ENCODE measurements at regions not wholly inside any gene's neighbourhood (a gene's known extent, or its start where the extent isn't known, plus 50 kb on each side); places are given as distances from the start of the nearest gene placed in this dataset.

DNA sequence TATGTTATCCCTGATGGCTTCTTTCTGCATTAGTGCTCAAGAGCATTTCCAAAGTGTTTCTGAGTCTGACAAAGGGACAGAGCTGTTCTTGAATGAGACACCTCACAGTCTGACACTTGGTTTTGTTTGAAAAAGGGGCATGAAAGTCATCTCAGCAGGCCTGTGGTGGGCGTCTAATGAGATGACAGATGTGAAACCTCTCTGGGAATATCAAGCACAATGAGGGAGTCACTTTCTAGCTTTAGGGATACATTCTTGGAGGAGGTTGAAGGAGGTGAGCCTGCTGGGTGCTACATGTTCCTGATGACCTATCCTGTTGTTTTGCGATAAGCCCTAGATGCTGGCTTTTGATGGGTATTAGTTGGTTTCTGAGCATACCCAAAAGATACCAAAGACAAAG is 290.5 kb downstream of the NUAK1 start:
- DNase-seq (ENCODE audit: low read depth): no peak
- no peak overlapping the region for H3K4me3 ChIP-seq (ENCODE audit: low read depth, low read length)
- no peak for TF ChIP-seq CTCF (conservative IDR thresholded peaks at IDR 0.05; ENCODE audit: low read depth, low read length)

DNA sequence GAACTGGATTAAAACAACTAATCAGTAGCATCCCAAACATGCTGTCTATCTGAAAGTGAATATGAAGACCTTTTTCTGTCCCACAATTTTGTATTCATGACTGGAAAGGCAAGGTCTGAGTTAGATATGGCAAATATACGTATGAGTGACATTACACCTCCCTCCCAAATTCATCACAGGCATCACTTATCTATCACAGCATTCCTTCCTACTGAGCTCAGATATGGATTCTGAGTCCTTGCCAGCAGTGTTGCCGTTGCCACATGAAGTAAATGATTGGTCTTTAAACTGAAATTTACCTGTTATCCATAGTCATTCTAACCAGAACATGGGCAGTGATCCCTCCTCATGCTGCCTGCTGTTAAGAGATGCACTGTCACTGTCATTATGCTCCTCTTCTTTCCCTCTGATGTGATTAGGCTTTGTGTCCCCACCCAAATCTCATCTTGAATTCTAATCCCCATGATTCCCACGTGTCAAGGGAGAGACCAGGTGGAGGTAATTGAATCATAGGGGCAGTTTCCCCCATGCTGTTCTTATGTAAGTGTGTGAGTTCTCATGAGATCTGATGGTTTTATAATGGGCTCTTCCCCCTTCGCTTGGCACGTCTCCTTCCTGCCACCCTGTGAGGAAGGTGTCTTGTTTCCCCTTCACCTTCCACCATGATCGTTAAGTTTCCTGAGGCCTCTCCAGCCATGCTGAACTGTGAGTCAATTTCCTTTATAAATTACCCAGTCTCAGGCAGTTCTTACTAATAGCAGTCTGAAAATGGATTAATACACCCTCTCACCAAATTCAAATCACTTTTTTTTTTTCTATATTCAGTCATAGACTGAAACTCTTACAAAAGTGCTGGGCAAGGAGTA is 288.4 kb downstream of the NUAK1 start:
- TF ChIP-seq CTCF (conservative IDR thresholded peaks at IDR 0.05; ENCODE audit: low read depth, low read length): no peak
- no peak overlapping the region for H3K4me3 ChIP-seq (ENCODE audit: low read depth, low read length)
- DNase-seq (ENCODE audit: low read depth): no peak

- no peak for TF ChIP-seq CTCF (conservative IDR thresholded peaks at IDR 0.05; ENCODE audit: low read depth, low read length)
- DNase-seq (ENCODE audit: low read depth): no peak
These were observed 286.3 kb downstream of the NUAK1 start for GRCh38 chr12:105852496-105852895.

GRCh38 chr12:105852951-105853350 is 285.8 kb downstream of the NUAK1 start:
- TF ChIP-seq CTCF (conservative IDR thresholded peaks at IDR 0.05; ENCODE audit: low read depth, low read length): no peak
- no peak overlapping the region for H3K4me3 ChIP-seq (ENCODE audit: low read depth, low read length)
- DNase-seq (ENCODE audit: low read depth): no peak

More at GRCh38 chr12:105852496-105852895, 286.3 kb downstream of the NUAK1 start:
- no peak overlapping the region for H3K4me3 ChIP-seq (ENCODE audit: low read depth, low read length)

DNA sequence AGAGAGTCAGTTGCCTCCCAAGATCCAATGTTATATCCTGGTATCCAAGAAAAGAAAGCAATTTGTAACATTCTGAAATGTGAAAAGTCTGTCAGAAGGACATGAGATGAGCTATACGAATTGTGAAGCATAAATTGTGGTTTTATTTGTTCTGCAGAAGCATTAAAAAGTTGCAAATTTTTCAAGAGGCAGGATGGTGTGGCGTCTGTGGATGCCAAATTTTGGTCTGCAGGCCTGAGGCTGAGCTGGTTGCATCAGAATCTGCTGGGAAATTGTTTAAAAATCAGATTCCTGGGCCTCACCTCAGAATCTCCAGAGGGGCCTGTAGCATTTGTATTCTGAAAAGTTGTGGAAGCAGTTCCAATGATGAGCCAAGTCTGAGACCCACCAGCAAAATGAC is 284.7 kb downstream of the NUAK1 start:
- TF ChIP-seq CTCF (conservative IDR thresholded peaks at IDR 0.05; ENCODE audit: low read depth, low read length): no peak
- DNase-seq (ENCODE audit: low read depth): no peak
- no peak overlapping the region for H3K4me3 ChIP-seq (ENCODE audit: low read depth, low read length)

DNA sequence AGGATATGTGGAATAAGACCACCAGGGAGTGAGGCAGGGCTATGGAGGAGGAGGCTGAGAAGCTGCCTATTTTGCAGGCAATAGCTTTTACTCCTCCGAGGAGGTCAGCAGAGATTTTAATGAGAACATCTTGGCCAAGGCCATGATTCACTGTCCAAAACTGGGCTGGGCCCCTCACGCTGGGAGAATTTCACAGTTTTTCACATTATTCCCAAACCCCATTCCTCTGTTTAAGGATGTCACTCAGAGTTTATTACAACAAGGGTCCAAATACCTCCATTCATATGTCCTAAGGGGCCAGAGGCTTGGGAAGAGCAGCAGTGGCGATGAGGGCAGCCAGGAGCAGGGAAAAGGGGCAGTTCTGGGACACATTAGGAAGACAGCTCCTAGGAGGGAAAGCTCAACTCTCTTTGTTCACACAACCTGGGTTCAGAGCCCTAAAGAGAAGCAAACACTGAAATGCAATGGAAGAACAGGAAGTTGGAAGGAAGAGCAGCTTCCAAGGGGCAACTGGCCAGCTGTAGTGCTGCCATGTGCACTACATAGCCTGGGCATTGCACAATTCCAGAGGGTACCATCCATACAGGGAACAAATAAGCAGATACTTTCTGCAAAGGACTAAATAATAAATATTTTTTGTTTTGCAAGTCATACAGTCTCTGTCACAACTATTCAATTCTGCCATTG is 283.2 kb downstream of the NUAK1 start:
- TF ChIP-seq CTCF (conservative IDR thresholded peaks at IDR 0.05; ENCODE audit: low read depth, low read length): no peak
- no peak overlapping the region for H3K4me3 ChIP-seq (ENCODE audit: low read depth, low read length)
- no peak for DNase-seq (ENCODE audit: low read depth)
